Fibroblast of peridontal ligament (primary cell): ENCODE measurements at regions not wholly inside any gene's neighbourhood (a gene's known extent, or its start where the extent isn't known, plus 50 kb on each side); places are given as distances from the start of the nearest gene placed in this dataset.

Experiments
- DNase-seq: peaks from one replicate; pipeline ENCODE4 v3.0.0-alpha.2; 2010; ENCODE audit errors: extremely low read depth

- no peak for DNase-seq
Measured at GRCh38 chr13:33466262-33466661, 180.7 kb upstream of the STARD13 start.

GRCh38 chr13:33467556-33467955 lies 182.0 kb upstream of the STARD13 start:
- no peak for DNase-seq

GRCh38 chr13:33471204-33471603 lies 185.6 kb upstream of the STARD13 start:
- peak; percentile 60 for DNase-seq

- no peak for DNase-seq
Measured at GRCh38 chr13:33472446-33472845, 186.9 kb upstream of the STARD13 start.

GRCh38 chr13:33479105-33479504 lies 193.6 kb upstream of the STARD13 start:
- DNase-seq, result no peak

GRCh38 chr13:33480561-33480960 lies 195.0 kb upstream of the STARD13 start:
- DNase-seq, result peak; percentile 70

GRCh38 chr13:33483471-33483870 lies 197.9 kb upstream of the STARD13 start:
- DNase-seq, result peak; percentile 75

- no peak for DNase-seq
Measured at GRCh38 chr13:33485247-33485646, 199.7 kb upstream of the STARD13 start.

- peak; percentile 83 for DNase-seq
Measured at GRCh38 chr13:33487575-33488243, 202.2 kb upstream of the STARD13 start.

- DNase-seq, result no peak
Measured at GRCh38 chr13:33489563-33489962, 204.0 kb upstream of the STARD13 start.

- DNase-seq, result no peak
Measured at GRCh38 chr13:33490461-33491327, 205.1 kb upstream of the STARD13 start.

- no peak for DNase-seq
Measured at GRCh38 chr13:33493672-33494365, 208.3 kb upstream of the STARD13 start.

GRCh38 chr13:33494596-33495204 lies 209.1 kb upstream of the STARD13 start:
- DNase-seq, result peak; percentile 88

GRCh38 chr13:33496336-33496735 lies 210.8 kb upstream of the STARD13 start:
- no peak for DNase-seq

GRCh38 chr13:33497146-33497845 lies 211.7 kb upstream of the STARD13 start:
- peak; percentile 53 for DNase-seq

- DNase-seq, result no peak
Measured at GRCh38 chr13:33508060-33508459, 222.5 kb upstream of the STARD13 start.

- DNase-seq, result peak; percentile 62
Measured at GRCh38 chr13:33509642-33510229, 224.2 kb upstream of the STARD13 start.

GRCh38 chr13:33510350-33510970 lies 224.9 kb upstream of the STARD13 start:
- no peak for DNase-seq

- DNase-seq, result peak; percentile 85
Measured at GRCh38 chr13:33512880-33513554, 227.5 kb upstream of the STARD13 start.

GRCh38 chr13:33514362-33514761 lies 228.8 kb upstream of the STARD13 start:
- no peak for DNase-seq
